HL-60 (cell line): ENCODE measurements at regions not wholly inside any gene's neighbourhood (a gene's known extent, or its start where the extent isn't known, plus 50 kb on each side); places are given as distances from the start of the nearest gene placed in this dataset.

Source experiments
- DNase-seq, 2 experiments: peaks; one replicate each; pipeline ENCODE4 v3.0.0-alpha.2; 2010 to 2020; ENCODE audit warnings: low read depth in 1 of 2, low spot score in 1 of 2
- H3K27ac ChIP-seq: fragments of 250-450 bp; sonication (Bioruptor Pico); replicated peaks from 2 replicates; pipeline ENCODE4 v1.5.1; 2020; ENCODE audit warnings: mild to moderate bottlenecking, moderate library complexity
- H3K27me3 ChIP-seq: fragments of 250-450 bp; sonication (Bioruptor Pico); 2 replicates; pipeline ENCODE4 v1.5.1; 2021; ENCODE audit warnings: mild to moderate bottlenecking, moderate library complexity; ENCODE audit not compliant: insufficient read depth, poor library complexity, severe bottlenecking
- H3K4me3 ChIP-seq: replicated peaks from 2 replicates; pipeline ENCODE4 v1.5.1; 2011; ENCODE audit warnings: mild to moderate bottlenecking, control low read depth, low read length; ENCODE audit not compliant: insufficient read depth
- GABPA ChIP-seq: IDR thresholded peaks from 2 replicates; pipeline ENCODE4 v1.6.1; 2012; ENCODE audit warnings: low read depth
- POLR2AphosphoS5 ChIP-seq: IDR thresholded peaks from 2 replicates; pipeline ENCODE4 v1.6.1; 2012; ENCODE audit warnings: low read depth
- SPI1 ChIP-seq: IDR thresholded peaks from 2 replicates; pipeline ENCODE4 v1.6.1; 2012; ENCODE audit warnings: low read depth, mild to moderate bottlenecking, borderline replicate concordance
- TF ChIP-seq, protein P1 (sequence below): IDR thresholded peaks from one replicate; pipeline ENCODE4 v1.5.1; 2011; ENCODE audit warnings: low read length, control low read depth, inconsistent platforms; ENCODE audit not compliant: insufficient read depth
- TF ChIP-seq, protein P2 (sequence below): IDR thresholded peaks from 2 replicates; pipeline ENCODE4 v1.6.1; 2012; ENCODE audit warnings: low read depth; ENCODE audit not compliant: insufficient replicate concordance

DNA sequence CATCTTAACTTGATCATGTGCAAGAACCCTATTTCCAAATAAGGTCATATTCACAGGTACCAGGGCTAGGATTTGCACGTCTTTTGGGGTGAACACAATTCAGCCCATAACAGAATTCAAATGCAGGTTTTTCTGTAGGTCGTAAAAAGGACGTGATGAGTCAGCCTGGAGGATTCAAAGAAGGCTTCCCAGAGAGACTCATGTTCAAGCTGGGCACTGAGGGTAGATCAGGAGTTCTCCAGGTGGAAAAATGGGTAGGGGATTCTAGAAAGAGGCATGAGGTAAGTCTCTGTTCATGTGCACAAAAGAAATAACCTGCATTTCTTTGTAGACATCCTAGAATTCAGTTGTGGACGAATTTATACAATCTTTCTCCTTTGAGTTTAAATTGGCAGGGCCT, 160.4 kb downstream of the RPS24 start:
- no peak for DNase-seq
- no peak overlapping the region for H3K4me3 ChIP-seq
- TF ChIP-seq, protein P1, sequence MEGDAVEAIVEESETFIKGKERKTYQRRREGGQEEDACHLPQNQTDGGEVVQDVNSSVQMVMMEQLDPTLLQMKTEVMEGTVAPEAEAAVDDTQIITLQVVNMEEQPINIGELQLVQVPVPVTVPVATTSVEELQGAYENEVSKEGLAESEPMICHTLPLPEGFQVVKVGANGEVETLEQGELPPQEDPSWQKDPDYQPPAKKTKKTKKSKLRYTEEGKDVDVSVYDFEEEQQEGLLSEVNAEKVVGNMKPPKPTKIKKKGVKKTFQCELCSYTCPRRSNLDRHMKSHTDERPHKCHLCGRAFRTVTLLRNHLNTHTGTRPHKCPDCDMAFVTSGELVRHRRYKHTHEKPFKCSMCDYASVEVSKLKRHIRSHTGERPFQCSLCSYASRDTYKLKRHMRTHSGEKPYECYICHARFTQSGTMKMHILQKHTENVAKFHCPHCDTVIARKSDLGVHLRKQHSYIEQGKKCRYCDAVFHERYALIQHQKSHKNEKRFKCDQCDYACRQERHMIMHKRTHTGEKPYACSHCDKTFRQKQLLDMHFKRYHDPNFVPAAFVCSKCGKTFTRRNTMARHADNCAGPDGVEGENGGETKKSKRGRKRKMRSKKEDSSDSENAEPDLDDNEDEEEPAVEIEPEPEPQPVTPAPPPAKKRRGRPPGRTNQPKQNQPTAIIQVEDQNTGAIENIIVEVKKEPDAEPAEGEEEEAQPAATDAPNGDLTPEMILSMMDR: no peak
- TF ChIP-seq SPI1 (no peak), POLR2AphosphoS5 (no peak), GABPA (no peak)
- TF ChIP-seq, protein P2, sequence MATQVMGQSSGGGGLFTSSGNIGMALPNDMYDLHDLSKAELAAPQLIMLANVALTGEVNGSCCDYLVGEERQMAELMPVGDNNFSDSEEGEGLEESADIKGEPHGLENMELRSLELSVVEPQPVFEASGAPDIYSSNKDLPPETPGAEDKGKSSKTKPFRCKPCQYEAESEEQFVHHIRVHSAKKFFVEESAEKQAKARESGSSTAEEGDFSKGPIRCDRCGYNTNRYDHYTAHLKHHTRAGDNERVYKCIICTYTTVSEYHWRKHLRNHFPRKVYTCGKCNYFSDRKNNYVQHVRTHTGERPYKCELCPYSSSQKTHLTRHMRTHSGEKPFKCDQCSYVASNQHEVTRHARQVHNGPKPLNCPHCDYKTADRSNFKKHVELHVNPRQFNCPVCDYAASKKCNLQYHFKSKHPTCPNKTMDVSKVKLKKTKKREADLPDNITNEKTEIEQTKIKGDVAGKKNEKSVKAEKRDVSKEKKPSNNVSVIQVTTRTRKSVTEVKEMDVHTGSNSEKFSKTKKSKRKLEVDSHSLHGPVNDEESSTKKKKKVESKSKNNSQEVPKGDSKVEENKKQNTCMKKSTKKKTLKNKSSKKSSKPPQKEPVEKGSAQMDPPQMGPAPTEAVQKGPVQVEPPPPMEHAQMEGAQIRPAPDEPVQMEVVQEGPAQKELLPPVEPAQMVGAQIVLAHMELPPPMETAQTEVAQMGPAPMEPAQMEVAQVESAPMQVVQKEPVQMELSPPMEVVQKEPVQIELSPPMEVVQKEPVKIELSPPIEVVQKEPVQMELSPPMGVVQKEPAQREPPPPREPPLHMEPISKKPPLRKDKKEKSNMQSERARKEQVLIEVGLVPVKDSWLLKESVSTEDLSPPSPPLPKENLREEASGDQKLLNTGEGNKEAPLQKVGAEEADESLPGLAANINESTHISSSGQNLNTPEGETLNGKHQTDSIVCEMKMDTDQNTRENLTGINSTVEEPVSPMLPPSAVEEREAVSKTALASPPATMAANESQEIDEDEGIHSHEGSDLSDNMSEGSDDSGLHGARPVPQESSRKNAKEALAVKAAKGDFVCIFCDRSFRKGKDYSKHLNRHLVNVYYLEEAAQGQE: no peak
- H3K27ac ChIP-seq: no peak overlapping the region
- no peaks in the 10 kb centered on the region for H3K27me3 ChIP-seq

DNA sequence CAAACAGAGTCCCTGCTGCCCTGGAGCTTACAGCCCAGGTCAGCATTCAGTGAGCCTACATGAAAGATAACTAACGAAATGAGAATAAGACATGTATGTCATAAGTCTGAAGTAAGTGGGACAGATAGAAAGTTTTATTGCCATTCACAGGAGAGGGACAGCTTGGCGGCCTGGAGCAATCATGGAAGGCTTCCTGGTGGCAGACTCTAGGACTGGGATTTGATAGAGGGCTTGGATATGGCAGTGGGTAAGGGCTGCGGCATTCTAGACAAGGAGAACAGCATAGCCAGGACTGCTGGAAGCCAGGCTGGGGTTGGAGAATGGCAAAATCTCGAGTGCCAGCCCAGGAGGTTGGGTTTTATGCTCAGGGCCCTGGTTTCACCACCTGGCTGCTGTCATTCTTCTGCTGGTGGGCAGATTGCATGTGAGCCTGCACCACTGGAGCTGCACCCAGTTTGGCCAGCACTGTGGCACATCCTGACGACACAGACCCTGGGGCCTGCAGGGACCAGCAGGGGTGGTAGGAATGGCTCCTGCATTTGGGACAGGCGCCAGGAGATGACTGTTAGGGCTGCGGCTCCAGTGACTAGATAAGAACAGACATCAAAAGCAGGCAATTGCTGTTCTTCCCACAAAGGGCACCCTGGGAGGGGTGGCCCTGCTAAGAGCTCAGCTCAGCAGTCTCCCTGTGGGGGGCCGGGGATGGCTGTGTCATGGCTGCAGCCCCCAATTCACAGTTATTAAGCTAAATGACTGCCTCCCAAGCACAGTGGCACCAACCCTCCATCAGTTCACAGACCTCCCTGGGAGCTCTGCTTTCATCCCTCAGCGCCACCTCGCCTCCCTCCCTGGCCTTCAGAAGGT, 161.1 kb downstream of the RPS24 start:
- no peak overlapping the region for H3K27ac ChIP-seq
- no peak for TF ChIP-seq GABPA
- no peak for TF ChIP-seq POLR2AphosphoS5
- TF ChIP-seq SPI1: no peak
- TF ChIP-seq, protein P1: no peak
- TF ChIP-seq, protein P2: no peak
- H3K4me3 ChIP-seq: no peak overlapping the region
- no peak for DNase-seq
- H3K27me3 ChIP-seq: no peaks in the 10 kb centered on the region

DNA sequence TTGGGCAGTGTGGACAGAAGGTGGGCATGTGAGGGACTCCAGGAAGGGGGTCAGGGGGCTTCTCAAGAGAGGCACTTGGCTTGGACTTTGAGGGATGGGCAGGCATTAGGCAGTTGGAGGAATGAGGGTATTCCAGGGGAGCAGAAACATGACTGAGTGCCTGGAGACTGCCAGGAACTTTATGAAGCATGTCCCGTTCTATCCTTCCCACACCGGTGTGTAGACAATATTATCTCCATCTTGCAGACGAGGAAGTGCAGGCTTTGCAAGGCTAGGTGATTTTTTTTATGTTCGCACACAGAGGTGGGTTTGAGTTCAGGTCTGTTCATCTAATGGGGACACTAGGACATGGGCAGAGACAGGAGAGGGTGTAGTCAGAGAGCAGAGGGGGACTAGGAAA, 162.7 kb downstream of the RPS24 start:
- H3K27ac ChIP-seq: no peak overlapping the region
- no peak for DNase-seq

More for the DNA sequence above, 162.7 kb downstream of the RPS24 start:
- no peaks in the 10 kb centered on the region for H3K27me3 ChIP-seq
- no peak overlapping the region for H3K4me3 ChIP-seq
- TF ChIP-seq, protein P1: no peak
- TF ChIP-seq SPI1: no peak
- no peak for TF ChIP-seq POLR2AphosphoS5
- TF ChIP-seq, protein P2: no peak
- TF ChIP-seq GABPA: no peak
